Tibial nerve (tissue), 4 donors: ENCODE measurements at regions not wholly inside any gene's neighbourhood (a gene's known extent, or its start where the extent isn't known, plus 50 kb on each side); places are given as distances from the start of the nearest gene placed in this dataset.

Experiments used
- EP300 ChIP-seq, 2 donors: sonication (generic); formaldehyde crosslinking; IDR thresholded peaks; one replicate each; pipeline ENCODE4 v1.6.1; 2017; ENCODE audit warnings: antibody characterized with exemption in 2 of 2, mild to moderate bottlenecking in 1 of 2
- POLR2A ChIP-seq, 2 donors: fragments of 450-650 bp; IDR thresholded peaks; one replicate each; pipeline ENCODE4 v1.6.1; 2017; ENCODE audit warnings: antibody characterized with exemption in 2 of 2, mild to moderate bottlenecking in 2 of 2, moderate library complexity in 2 of 2
- TF ChIP-seq, protein P1 (sequence below), 5 experiments: fragments of 200-600 bp in 3 of 5; fragments of 450-650 bp in 2 of 5; sonication (generic) in 3 of 5; IDR thresholded peaks; one replicate each; pipeline ENCODE4 v1.5.1; 2016 to 2019; ENCODE audit warnings: antibody characterized with exemption in 5 of 5, mild to moderate bottlenecking in 3 of 5, moderate library complexity in 2 of 5

DNA sequence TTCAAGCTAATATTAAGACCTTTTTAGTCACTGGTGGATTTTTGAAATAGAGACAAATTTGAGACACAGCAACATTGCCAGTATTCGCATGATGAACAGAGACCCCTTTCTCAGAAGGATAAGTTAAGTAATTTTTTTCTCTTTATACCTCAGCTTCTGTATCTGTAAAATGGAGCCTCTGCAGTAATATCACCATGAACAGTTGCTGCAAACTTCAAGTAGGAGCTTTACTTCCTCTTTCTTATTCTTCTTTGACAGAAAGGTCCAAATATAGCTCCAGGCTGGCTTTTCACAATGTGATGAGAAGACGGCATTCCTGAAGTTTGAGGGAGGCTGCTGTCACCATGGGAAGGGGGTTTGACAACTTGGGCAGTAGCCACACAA is 158.7 kb downstream of the TDRD15 start:
- TF ChIP-seq, protein P1, sequence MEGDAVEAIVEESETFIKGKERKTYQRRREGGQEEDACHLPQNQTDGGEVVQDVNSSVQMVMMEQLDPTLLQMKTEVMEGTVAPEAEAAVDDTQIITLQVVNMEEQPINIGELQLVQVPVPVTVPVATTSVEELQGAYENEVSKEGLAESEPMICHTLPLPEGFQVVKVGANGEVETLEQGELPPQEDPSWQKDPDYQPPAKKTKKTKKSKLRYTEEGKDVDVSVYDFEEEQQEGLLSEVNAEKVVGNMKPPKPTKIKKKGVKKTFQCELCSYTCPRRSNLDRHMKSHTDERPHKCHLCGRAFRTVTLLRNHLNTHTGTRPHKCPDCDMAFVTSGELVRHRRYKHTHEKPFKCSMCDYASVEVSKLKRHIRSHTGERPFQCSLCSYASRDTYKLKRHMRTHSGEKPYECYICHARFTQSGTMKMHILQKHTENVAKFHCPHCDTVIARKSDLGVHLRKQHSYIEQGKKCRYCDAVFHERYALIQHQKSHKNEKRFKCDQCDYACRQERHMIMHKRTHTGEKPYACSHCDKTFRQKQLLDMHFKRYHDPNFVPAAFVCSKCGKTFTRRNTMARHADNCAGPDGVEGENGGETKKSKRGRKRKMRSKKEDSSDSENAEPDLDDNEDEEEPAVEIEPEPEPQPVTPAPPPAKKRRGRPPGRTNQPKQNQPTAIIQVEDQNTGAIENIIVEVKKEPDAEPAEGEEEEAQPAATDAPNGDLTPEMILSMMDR (IDR thresholded peaks at IDR 0.05): no peak
- TF ChIP-seq POLR2A (IDR thresholded peaks at IDR 0.05) (no peak), EP300 (IDR thresholded peaks at IDR 0.05) (no peak)
